WERI-Rb-1 (cell line): ENCODE measurements at regions not wholly inside any gene's neighbourhood (a gene's known extent, or its start where the extent isn't known, plus 50 kb on each side); places are given as distances from the start of the nearest gene placed in this dataset.

Experiments used
- DNase-seq: peaks from one replicate; pipeline ENCODE4 v3.0.0-alpha.2; 2020
- H3K27ac ChIP-seq: fragments of 250-450 bp; sonication (Bioruptor Pico); 2 replicates; pipeline ENCODE4 v1.5.1; 2020; ENCODE audit warnings: mild to moderate bottlenecking, moderate library complexity
- H3K27me3 ChIP-seq: fragments of 250-450 bp; sonication (Bioruptor Pico); 2 replicates; pipeline ENCODE4 v1.5.1; 2021; ENCODE audit warnings: mild to moderate bottlenecking, low read depth, moderate library complexity; ENCODE audit not compliant: insufficient read depth, severe bottlenecking
- H3K36me3 ChIP-seq: fragments of 250-450 bp; sonication (Bioruptor Pico); 2 replicates; pipeline ENCODE4 v1.5.1; 2020; ENCODE audit warnings: mild to moderate bottlenecking, moderate library complexity
- H3K4me3 ChIP-seq: 2 replicates; pipeline ENCODE4 v1.5.1; 2011; ENCODE audit warnings: low read depth, mild to moderate bottlenecking, control low read depth, low read length
- H3K9me3 ChIP-seq: fragments of 250-450 bp; sonication (Bioruptor Pico); 2 replicates; pipeline ENCODE4 v1.5.1; 2021; ENCODE audit warnings: mild to moderate bottlenecking, moderate library complexity; ENCODE audit not compliant: severe bottlenecking
- TF ChIP-seq, protein P1 (sequence below): IDR thresholded peaks from 2 replicates; pipeline ENCODE4 v1.5.1; 2011; ENCODE audit warnings: low read depth, mild to moderate bottlenecking, control low read depth, inconsistent platforms, low read length

DNA sequence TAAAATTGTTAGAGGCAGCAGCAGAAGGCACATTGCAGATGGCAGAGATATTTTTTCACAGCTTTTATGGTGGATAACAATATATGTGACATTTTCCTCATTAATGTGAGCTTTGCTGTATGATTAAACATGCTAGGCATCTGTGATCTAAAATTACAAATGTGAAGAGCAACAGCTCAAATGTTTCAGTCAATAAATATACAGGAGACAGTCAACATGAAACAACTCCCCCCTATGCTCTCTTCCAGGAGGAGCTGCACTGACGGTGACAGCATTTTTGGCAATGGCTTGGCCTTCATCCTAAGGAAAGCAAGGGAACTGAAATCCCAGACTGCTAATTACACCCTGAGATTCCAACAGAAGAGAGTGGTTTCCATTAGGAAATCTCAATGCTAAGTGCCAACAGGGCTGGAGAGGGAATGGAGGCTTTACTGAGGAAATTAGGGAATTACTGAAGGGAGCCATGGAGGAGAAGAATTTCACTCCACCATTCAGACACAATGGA lies 51.4 kb upstream of the GRB10 start:
- no peak overlapping the region for H3K4me3 ChIP-seq
- H3K36me3 ChIP-seq: no peaks in the 10 kb centered on the region
- H3K9me3 ChIP-seq: no peaks in the 10 kb centered on the region
- no peak for DNase-seq
- TF ChIP-seq, protein P1, sequence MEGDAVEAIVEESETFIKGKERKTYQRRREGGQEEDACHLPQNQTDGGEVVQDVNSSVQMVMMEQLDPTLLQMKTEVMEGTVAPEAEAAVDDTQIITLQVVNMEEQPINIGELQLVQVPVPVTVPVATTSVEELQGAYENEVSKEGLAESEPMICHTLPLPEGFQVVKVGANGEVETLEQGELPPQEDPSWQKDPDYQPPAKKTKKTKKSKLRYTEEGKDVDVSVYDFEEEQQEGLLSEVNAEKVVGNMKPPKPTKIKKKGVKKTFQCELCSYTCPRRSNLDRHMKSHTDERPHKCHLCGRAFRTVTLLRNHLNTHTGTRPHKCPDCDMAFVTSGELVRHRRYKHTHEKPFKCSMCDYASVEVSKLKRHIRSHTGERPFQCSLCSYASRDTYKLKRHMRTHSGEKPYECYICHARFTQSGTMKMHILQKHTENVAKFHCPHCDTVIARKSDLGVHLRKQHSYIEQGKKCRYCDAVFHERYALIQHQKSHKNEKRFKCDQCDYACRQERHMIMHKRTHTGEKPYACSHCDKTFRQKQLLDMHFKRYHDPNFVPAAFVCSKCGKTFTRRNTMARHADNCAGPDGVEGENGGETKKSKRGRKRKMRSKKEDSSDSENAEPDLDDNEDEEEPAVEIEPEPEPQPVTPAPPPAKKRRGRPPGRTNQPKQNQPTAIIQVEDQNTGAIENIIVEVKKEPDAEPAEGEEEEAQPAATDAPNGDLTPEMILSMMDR: no peak
- H3K27me3 ChIP-seq: peaks cover 30% of the 10 kb centered on the region
- H3K27ac ChIP-seq: no peak overlapping the region

DNA sequence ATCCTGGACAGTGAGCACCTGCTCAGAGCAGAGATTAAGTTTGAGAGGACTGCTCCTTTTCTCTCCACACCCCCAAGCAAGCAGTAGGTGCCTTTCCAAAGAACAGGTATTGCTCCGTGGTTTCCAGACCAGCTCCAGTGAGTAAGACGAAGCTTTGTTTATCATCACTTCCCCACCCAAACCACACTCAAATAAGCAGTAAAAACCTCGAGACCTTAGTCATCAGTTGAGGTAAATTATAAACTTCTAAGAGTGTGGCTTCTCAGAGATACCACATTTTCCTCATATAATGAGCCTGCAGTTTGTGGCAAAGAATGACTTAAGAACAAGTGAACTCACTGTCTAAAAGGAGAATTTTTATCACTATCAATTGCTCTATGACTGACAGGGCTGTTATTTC lies 50.0 kb upstream of the GRB10 start:
- TF ChIP-seq, protein P1: no peak
- no peak overlapping the region for H3K4me3 ChIP-seq
- no peaks in the 10 kb centered on the region for H3K9me3 ChIP-seq
- DNase-seq: no peak
- H3K27ac ChIP-seq: no peak overlapping the region
- H3K36me3 ChIP-seq: no peaks in the 10 kb centered on the region
- H3K27me3 ChIP-seq: peaks cover 30% of the 10 kb centered on the region
